ENCODE measurements at regions not wholly inside any gene's neighbourhood (a gene's known extent, or its start where the extent isn't known, plus 50 kb on each side); places are given as distances from the start of the nearest gene placed in this dataset.

DNA sequence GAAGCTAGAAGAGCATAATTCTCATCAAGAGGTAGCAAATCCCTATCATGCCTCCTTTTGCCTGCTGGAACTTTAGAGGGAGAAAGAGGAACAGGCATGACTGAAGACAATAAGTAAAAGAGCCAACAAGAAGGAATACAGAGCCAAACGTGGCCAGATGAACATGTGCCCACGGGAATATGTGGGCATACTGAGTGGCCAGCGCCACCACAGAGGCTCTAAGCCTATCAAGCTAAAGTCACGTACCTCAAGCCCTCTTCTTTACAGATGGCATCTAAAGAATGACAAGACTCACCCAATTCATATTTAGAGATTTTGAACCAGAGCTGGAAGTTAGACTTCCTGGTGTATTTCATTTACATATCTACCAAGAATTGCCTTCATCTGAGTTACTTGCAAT, 59.9 kb upstream of the ITGA4 start:
- no peak for DNase-seq

DNA sequence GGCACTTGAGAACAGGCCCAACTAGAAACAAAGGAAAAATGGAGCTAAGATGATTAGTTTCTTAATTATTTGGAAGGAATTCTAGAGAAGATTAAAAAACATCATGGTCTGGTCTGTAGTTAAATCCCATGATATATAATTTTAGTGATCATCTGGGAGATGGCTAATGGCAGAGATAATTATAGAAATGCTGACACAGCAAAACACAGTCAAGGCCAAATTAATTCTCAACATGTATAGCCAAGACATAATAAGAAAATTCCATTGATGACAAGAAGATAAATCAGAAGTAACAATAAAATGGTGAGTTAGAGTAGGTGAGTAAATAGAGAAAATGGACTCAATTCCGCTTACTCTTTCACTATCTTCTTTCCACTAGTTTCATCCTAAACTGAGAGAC, 59.2 kb upstream of the ITGA4 start:
- no peak for DNase-seq

DNA sequence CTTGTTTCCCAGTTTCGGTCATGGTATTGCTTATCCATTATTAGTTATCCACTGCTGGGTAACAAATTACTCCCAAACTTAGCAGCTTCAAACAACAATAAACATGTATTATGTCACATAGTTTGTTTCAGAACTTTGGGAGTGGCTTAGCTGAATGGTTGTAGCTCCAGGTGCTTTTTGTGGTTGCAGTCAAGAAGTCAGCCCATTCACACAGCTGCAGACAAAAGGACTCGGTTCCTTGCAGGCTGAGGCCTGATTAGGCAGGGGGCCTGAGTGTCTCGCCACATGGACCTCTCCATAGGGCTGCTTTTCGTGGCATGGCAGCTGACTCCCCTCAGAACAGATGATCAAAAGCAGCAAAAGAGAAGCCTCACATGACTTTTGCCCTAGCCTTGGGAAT, 58.2 kb upstream of the ITGA4 start:
- no peak for DNase-seq

DNA sequence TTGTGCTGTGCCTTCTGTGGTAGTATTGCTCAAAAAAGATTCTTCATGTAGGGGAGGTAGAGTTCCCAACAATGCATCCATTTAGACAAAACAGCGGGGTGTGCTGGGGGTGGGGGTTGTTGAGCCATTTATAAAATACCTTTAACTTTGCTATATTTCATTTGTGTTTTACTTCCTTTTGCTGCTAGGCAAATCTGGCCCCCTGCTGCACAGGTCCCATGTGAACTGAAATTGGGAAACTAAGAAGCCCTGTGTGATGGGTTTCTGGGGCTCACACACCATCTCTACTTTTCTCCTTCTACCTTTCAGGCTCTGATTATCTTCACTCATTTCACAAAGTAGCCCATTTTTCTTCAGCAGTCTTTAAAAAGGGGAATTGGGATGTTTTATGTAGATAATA, 52.7 kb upstream of the ITGA4 start:
- DNase-seq = no peak

DNA sequence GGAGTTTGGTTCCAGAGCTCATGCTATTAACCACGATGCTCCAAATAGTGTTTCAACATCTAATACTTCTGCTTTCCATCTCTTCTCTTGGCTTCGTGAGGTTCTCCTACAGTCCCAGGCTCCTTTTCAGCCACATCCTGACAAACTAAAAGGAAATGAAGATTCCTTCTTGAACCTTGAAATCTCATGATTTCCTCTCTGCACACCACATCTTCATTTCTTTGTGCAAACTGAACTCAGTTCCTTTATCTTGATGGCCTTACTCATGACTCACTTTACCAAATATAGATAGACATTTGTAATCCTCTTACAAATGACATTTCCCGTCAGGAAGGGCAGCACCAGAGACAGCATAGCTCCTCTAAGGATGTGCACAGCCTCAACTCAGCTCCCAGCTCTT, 50.0 kb upstream of the ITGA4 start:
- DNase-seq = no peak
